ENCODE measurements at regions not wholly inside any gene's neighbourhood (a gene's known extent, or its start where the extent isn't known, plus 50 kb on each side); places are given as distances from the start of the nearest gene placed in this dataset.

DNA sequence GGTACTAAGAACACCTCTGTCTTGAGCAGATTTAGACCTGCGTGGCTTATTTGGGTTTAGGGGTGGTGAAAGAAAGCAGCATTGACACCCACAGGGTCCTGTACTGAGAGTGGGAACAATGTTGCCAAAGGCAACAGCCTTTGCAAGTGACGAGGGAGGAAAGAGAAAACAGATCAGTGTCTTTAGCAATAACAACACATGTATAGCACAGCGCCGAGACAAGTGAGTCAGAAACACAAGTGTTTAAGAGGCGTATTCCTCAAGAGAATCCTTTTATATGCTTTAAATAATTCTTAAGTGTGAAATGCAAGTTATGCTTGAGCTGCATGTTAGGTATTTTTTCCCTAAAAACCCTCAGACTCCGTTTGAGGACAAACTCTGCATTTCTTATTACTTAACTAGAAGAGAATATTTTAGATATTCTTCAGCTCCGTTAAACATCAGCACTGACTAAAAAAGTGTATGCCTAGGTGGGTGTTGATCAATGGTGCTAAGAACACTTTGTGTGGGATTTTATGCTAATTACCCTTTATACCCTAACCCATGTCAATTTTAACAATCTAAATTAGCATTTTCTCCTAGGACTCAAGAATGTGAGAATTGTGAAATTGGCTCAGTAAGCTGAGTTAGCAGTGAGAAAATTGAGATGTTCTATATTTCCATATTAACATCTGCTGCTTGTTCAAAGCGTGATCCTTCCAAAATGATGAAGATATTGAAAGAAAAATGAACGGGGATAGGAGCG is 1095.4 kb upstream of the CELF2 start:
- TF ChIP-seq CTCF (IDR thresholded peaks at IDR 0.05), result no peak
- Histone ChIP-seq H3K9me3 (no peaks in the 10 kb centered on the region), H3K27me3 (no peaks in the 10 kb centered on the region), H3K36me3 (no peaks in the 10 kb centered on the region), H3K4me3 (no peak overlapping the region), H3K4me1 (no peaks in the 10 kb centered on the region), H3K27ac (no peak overlapping the region)
- no peak for DNase-seq (ENCODE audit: low spot score)

DNA sequence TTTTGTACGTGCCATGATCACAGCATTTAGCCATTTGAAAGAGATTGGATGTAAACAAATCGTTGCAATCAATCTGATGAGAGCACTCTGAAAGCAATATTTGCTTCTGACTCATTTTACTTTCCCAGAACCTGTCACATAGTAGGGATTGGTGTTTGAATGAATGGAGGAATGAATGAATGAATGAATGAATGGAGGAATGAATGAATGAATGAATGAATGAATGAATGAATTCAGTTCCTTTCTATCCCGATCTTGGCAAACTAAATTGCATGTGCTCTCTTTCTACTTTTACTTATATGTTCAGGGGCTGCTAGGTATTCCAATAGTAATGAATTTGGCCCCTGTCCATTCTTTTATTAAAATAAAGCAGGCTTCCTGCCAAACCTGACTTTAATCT is 1091.7 kb upstream of the CELF2 start:
- no peaks in the 10 kb centered on the region for H3K9me3 ChIP-seq
- DNase-seq (ENCODE audit: low spot score), result no peak
- H3K36me3 ChIP-seq, result no peaks in the 10 kb centered on the region
- H3K27me3 ChIP-seq, result no peaks in the 10 kb centered on the region
- H3K27ac ChIP-seq, result no peak overlapping the region
- H3K4me1 ChIP-seq, result no peaks in the 10 kb centered on the region
- no peak for TF ChIP-seq CTCF (IDR thresholded peaks at IDR 0.05)
- no peak overlapping the region for H3K4me3 ChIP-seq

- Histone ChIP-seq H3K4me1 (no peaks in the 10 kb centered on the region), H3K4me3 (no peak overlapping the region), H3K27ac (no peak overlapping the region), H3K27me3 (no peaks in the 10 kb centered on the region), H3K9me3 (no peaks in the 10 kb centered on the region), H3K36me3 (no peaks in the 10 kb centered on the region)
- no peak for DNase-seq (ENCODE audit: low spot score)
- no peak for TF ChIP-seq CTCF (IDR thresholded peaks at IDR 0.05)
Measured at GRCh38 chr10:9926881-9927280, 1090.8 kb upstream of the CELF2 start.

DNA sequence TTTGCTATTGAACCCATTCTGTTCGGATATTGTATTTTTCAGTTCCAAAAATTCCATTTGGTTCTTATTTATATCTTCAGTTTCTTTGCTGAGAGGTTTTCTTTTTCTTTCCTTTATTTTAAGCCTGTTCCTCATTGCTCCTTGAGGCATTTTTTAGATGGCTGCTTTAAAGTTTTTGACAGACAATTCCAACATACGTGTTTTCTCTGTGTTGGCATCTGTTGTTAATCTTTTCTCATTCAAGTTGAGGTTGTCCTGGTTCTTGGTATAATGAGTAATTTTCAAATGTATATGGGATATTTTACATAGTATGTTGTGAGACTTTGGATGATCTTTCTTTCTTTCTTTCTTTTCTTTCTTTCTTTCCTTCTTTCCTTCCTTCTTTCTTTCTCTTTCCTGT is 1078.0 kb upstream of the CELF2 start:
- Histone ChIP-seq H3K36me3 (no peaks in the 10 kb centered on the region), H3K27ac (no peak overlapping the region), H3K4me1 (no peaks in the 10 kb centered on the region), H3K27me3 (no peaks in the 10 kb centered on the region), H3K4me3 (no peak overlapping the region), H3K9me3 (no peaks in the 10 kb centered on the region)
- DNase-seq (ENCODE audit: low spot score), result no peak
- no peak for TF ChIP-seq CTCF (IDR thresholded peaks at IDR 0.05)

DNA sequence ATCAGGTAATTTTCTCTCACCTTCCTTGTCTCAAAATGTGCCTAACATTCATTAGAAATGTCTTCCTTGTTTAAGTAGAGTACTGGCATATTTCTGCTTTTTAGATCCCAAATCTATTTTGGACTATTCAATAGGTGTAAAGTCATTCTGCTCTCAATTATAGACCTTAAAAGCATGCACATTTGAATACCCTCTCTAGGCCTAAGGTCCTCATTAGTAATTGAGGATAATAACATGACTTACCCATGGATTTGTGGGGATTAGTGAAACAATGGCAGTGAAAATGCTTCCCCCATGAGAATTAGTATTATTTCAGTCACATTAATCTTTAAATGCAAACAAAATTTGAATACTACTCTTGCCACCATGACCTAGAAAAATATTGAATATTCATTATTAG is 1073.0 kb upstream of the CELF2 start:
- Histone ChIP-seq H3K27me3 (no peaks in the 10 kb centered on the region), H3K4me1 (no peaks in the 10 kb centered on the region), H3K27ac (no peak overlapping the region), H3K9me3 (no peaks in the 10 kb centered on the region), H3K36me3 (no peaks in the 10 kb centered on the region), H3K4me3 (no peak overlapping the region)
- no peak for TF ChIP-seq CTCF (IDR thresholded peaks at IDR 0.05)
- DNase-seq (ENCODE audit: low spot score), result no peak

GRCh38 chr10:9950070-9950469 is 1067.6 kb upstream of the CELF2 start:
- no peaks in the 10 kb centered on the region for H3K4me1 ChIP-seq
- no peak overlapping the region for H3K4me3 ChIP-seq
- H3K27me3 ChIP-seq, result no peaks in the 10 kb centered on the region
- no peak for TF ChIP-seq CTCF (IDR thresholded peaks at IDR 0.05)
- H3K27ac ChIP-seq, result no peak overlapping the region
- no peaks in the 10 kb centered on the region for H3K36me3 ChIP-seq
- no peaks in the 10 kb centered on the region for H3K9me3 ChIP-seq
- no peak for DNase-seq (ENCODE audit: low spot score)

Measured in right atrium auricular region (tissue), 2 donors.